Kidney (tissue), 13 donors: ENCODE measurements at regions not wholly inside any gene's neighbourhood (a gene's known extent, or its start where the extent isn't known, plus 50 kb on each side); places are given as distances from the start of the nearest gene placed in this dataset.

Source experiments
- DNase-seq, 5 donors: peaks; one replicate each; pipeline ENCODE4 v3.0.0-alpha.2; 2013 to 2020
- FAIRE-seq: peaks from 2 replicates; lab custom pipeline; 2012; peaks lifted over from hg19 to GRCh38; lab: Jason Lieb, UNC
- H3K27ac ChIP-seq, 2 donors: one replicate each; pipeline ENCODE4 v1.7.0; 2013; ENCODE audit warnings: low read depth in 2 of 2, low read length in 2 of 2, inconsistent platforms in 1 of 2
- H3K27me3 ChIP-seq: one replicate; pipeline ENCODE4 v1.7.1; 2013; ENCODE audit warnings: low read length, inconsistent platforms; ENCODE audit not compliant: control insufficient read depth, insufficient read depth
- H3K36me3 ChIP-seq, 3 donors: one replicate each; pipeline versions ENCODE4 v1.7.0 to v1.7.1; 2013; ENCODE audit warnings: low read length in 3 of 3, control low read depth in 1 of 3, inconsistent platforms in 1 of 3; ENCODE audit not compliant: insufficient read depth in 3 of 3, control insufficient read depth in 2 of 3
- H3K4me1 ChIP-seq, 3 donors: one replicate each; pipeline versions ENCODE4 v1.7.0 to v1.7.1; 2013; ENCODE audit warnings: low read length in 3 of 3, inconsistent platforms in 1 of 3, low read depth in 1 of 3; ENCODE audit not compliant: control insufficient read depth in 2 of 3, insufficient read depth in 2 of 3
- H3K4me3 ChIP-seq, 3 donors: one replicate each; pipeline versions ENCODE4 v1.7.0 to v1.8.1; 2013; ENCODE audit warnings: low read length in 3 of 3, control low read depth in 1 of 3, inconsistent platforms in 1 of 3
- H3K9ac ChIP-seq, 3 donors: one replicate each; pipeline versions ENCODE4 v1.7.0 to v1.7.1; 2013; ENCODE audit warnings: low read length in 3 of 3, control low read depth in 1 of 3, inconsistent platforms in 1 of 3
- H3K9me3 ChIP-seq, 3 donors: one replicate each; pipeline versions ENCODE4 v1.7.0 to v1.7.1; 2013; ENCODE audit warnings: low read length in 3 of 3, control low read depth in 1 of 3, inconsistent platforms in 1 of 3; ENCODE audit not compliant: control insufficient read depth in 2 of 3, insufficient read depth in 1 of 3
- CTCF ChIP-seq: IDR thresholded peaks from 3 replicates; pipeline ENCODE4 v1.5.1; 2012; ENCODE audit warnings: mild to moderate bottlenecking, moderate library complexity, borderline replicate concordance; ENCODE audit not compliant: insufficient read depth; ENCODE audit errors: extremely low read depth
- intact Hi-C: fragments of 100-400 bp; cut with DNase I; formaldehyde crosslinking; loops from one replicate; pipeline ENCODE4 v1.11.1; 2022
- donor health status: control.
- donor health status: control.
- donor health status: control.
- donor health status: control.
- donor health status: control.
- donor health status: DM: yes; HTN: yes; CAD: no.
- donor health status: Normal renal cell carcinoma (clear cell type).

GRCh38 chr12:116482179-116482578 lies 77.0 kb upstream of the MAP1LC3B2 start:
- DNase-seq (no peak), FAIRE-seq (no peak)
- Histone ChIP-seq H3K4me1 (no peaks in the 10 kb centered on the region), H3K9me3 (peaks cover 0 to 1% (median 0%) of the 10 kb centered on the region in 3 donors), H3K36me3 (no peaks in the 10 kb centered on the region), H3K27ac (no peak overlapping the region), H3K27me3 (peaks cover 2% of the 10 kb centered on the region), H3K4me3 (no peak overlapping the region), H3K9ac (no peak overlapping the region)
- intact Hi-C loops, result no loop called here
- no peak for TF ChIP-seq CTCF

- Histone ChIP-seq H3K9me3 (peaks cover 0 to 3% (median 0%) of the 10 kb centered on the region in 3 donors), H3K4me3 (no peak overlapping the region), H3K4me1 (no peaks in the 10 kb centered on the region), H3K36me3 (no peaks in the 10 kb centered on the region), H3K9ac (no peak overlapping the region), H3K27ac (no peak overlapping the region), H3K27me3 (peaks cover 2% of the 10 kb centered on the region)
- no peak for TF ChIP-seq CTCF
- FAIRE-seq, result no peak
- DNase-seq, result no peak
- intact Hi-C loops, result no loop called here
Observed at GRCh38 chr12:116482859-116483258, 76.3 kb upstream of the MAP1LC3B2 start.

GRCh38 chr12:116483959-116484750 lies 75.0 kb upstream of the MAP1LC3B2 start:
- no peak overlapping the region for H3K27ac ChIP-seq
- DNase-seq (peak in 4 of 5 donors; percentile 39 to 83 (median 63)), FAIRE-seq (no peak)
- H3K9ac ChIP-seq, result no peak overlapping the region
- H3K4me3 ChIP-seq, result no peak overlapping the region
- no peaks in the 10 kb centered on the region for H3K36me3 ChIP-seq
- TF ChIP-seq CTCF, result no peak
- H3K4me1 ChIP-seq, result no peaks in the 10 kb centered on the region
- H3K27me3 ChIP-seq, result peaks cover 2% of the 10 kb centered on the region
- intact Hi-C loops, result no loop called here
- H3K9me3 ChIP-seq, result peaks cover 0 to 9% (median 0%) of the 10 kb centered on the region in 3 donors
